Left ventricle myocardium inferior (tissue), 1 donor: ENCODE measurements at regions not wholly inside any gene's neighbourhood (a gene's known extent, or its start where the extent isn't known, plus 50 kb on each side); places are given as distances from the start of the nearest gene placed in this dataset.

Experiments
- DNase-seq: peaks from one replicate; pipeline ENCODE4 v3.0.0-alpha.2; 2020
- H3K27ac ChIP-seq: fragments of 200-600 bp; replicated peaks from 2 replicates; pipeline ENCODE4 v1.8.0; 2021
- H3K27me3 ChIP-seq: fragments of 200-600 bp; 2 replicates; pipeline ENCODE4 v1.8.0; 2021; ENCODE audit warnings: low read depth
- H3K36me3 ChIP-seq: fragments of 200-600 bp; 2 replicates; pipeline ENCODE4 v1.8.0; 2021
- H3K4me1 ChIP-seq: fragments of 200-600 bp; 2 replicates; pipeline ENCODE4 v1.8.0; 2021
- H3K4me3 ChIP-seq: fragments of 200-600 bp; 2 replicates; pipeline ENCODE4 v1.8.0; 2021; ENCODE audit warnings: mild to moderate bottlenecking, moderate library complexity
- H3K9me3 ChIP-seq: fragments of 200-600 bp; replicated peaks from 2 replicates; pipeline ENCODE4 v1.8.0; 2021
- CTCF ChIP-seq: fragments of 200-600 bp; IDR thresholded peaks from 2 replicates; pipeline ENCODE4 v1.8.0; 2021; ENCODE audit warnings: antibody characterized with exemption, mild to moderate bottlenecking, borderline replicate concordance
- intact Hi-C: fragments of 100-400 bp; cut with micrococcal nuclease; formaldehyde crosslinking; loops from one replicate; pipeline ENCODE4 v1.11.0; 2022
- donor health status: DM: no; HTN: yes; CAD: no; lungs with severe emphysema.

GRCh38 chr1:94325377-94326302, 88.3 kb upstream of the ARHGAP29 start:
- peak overlapping the region; percentile 81 for H3K27ac ChIP-seq
- no peak for DNase-seq
- no peaks in the 10 kb centered on the region for H3K27me3 ChIP-seq
- intact Hi-C loops: loop anchor here (5.0 kb wide), 1 partner anchor 78 kb away; no protein-coding TSS in a partner anchor
- H3K36me3 ChIP-seq: no peaks in the 10 kb centered on the region
- H3K4me1 ChIP-seq: peaks cover 79% of the 10 kb centered on the region
- no peaks in the 10 kb centered on the region for H3K9me3 ChIP-seq
- no peak for TF ChIP-seq CTCF
- no peak overlapping the region for H3K4me3 ChIP-seq

- intact Hi-C loops: no loop called here
- peak overlapping the region; percentile 81 for H3K27ac ChIP-seq
- peaks cover 78% of the 10 kb centered on the region for H3K4me1 ChIP-seq
Measured at GRCh38 chr1:94324178-94324544, 86.8 kb upstream of the ARHGAP29 start.

GRCh38 chr1:94323311-94324177, 86.2 kb upstream of the ARHGAP29 start:
- peaks cover 76% of the 10 kb centered on the region for H3K4me1 ChIP-seq

More at GRCh38 chr1:94324178-94324544, 86.8 kb upstream of the ARHGAP29 start:
- H3K9me3 ChIP-seq: no peaks in the 10 kb centered on the region
- no peak for DNase-seq
- H3K36me3 ChIP-seq: no peaks in the 10 kb centered on the region
- no peaks in the 10 kb centered on the region for H3K27me3 ChIP-seq
- no peak for TF ChIP-seq CTCF
- H3K4me3 ChIP-seq: no peak overlapping the region

GRCh38 chr1:94322696-94323095, 85.3 kb upstream of the ARHGAP29 start:
- H3K27ac ChIP-seq: peak overlapping the region; percentile 81
- DNase-seq: no peak
- intact Hi-C loops: no loop called here
- H3K36me3 ChIP-seq: no peaks in the 10 kb centered on the region
- H3K4me3 ChIP-seq: no peak overlapping the region
- TF ChIP-seq CTCF: no peak
- H3K27me3 ChIP-seq: no peaks in the 10 kb centered on the region
- H3K4me1 ChIP-seq: peaks cover 68% of the 10 kb centered on the region
- H3K9me3 ChIP-seq: no peaks in the 10 kb centered on the region

More at GRCh38 chr1:94323311-94324177, 86.2 kb upstream of the ARHGAP29 start:
- intact Hi-C loops: no loop called here
- Histone ChIP-seq H3K27me3 (no peaks in the 10 kb centered on the region), H3K27ac (peak overlapping the region; percentile 81), H3K9me3 (no peaks in the 10 kb centered on the region), H3K36me3 (no peaks in the 10 kb centered on the region), H3K4me3 (no peak overlapping the region)
- TF ChIP-seq CTCF: no peak
- no peak for DNase-seq

GRCh38 chr1:94321662-94322061, 84.3 kb upstream of the ARHGAP29 start:
- H3K36me3 ChIP-seq: no peaks in the 10 kb centered on the region
- H3K4me1 ChIP-seq: peaks cover 58% of the 10 kb centered on the region
- H3K27me3 ChIP-seq: no peaks in the 10 kb centered on the region
- TF ChIP-seq CTCF: no peak
- no peak overlapping the region for H3K4me3 ChIP-seq
- H3K27ac ChIP-seq: peak overlapping the region; percentile 81
- no peak for DNase-seq
- intact Hi-C loops: no loop called here
- no peaks in the 10 kb centered on the region for H3K9me3 ChIP-seq
